ENCODE measurements at regions not wholly inside any gene's neighbourhood (a gene's known extent, or its start where the extent isn't known, plus 50 kb on each side); places are given as distances from the start of the nearest gene placed in this dataset.
"Not testable (repeated sequence)": the region's sequence is repeated elsewhere in the genome, so short reads cannot be mapped to it uniquely, and the experiment has no call there.

GRCh38 chr5:57072218-57072892 is 101.5 kb upstream of the GPBP1 start:
- no peak for ATAC-seq
- no peak for DNase-seq
- Histone ChIP-seq H3K4me1 (no peaks in the 10 kb centered on the region), H3K27ac (no peak overlapping the region), H3K9me3 (peaks cover 0 to 18% (median 0%) of the 10 kb centered on the region in 11 donors), H3K27me3 (peaks cover 0 to 5% (median 0%) of the 10 kb centered on the region in 7 donors), H3K36me3 (no peaks in the 10 kb centered on the region), H3K4me3 (no peak overlapping the region)
- WGBS, 2 donors: 46 to 56% methylated on average over 3 of the region's 3 CpGs
- intact Hi-C loops (cut with DNase I): no loop called here
- TF ChIP-seq CTCF (IDR thresholded peaks at IDR 0.05): no peak

GRCh38 chr5:57082441-57083067 is 91.3 kb upstream of the GPBP1 start:
- WGBS, 2 donors: 86 to 88% methylated on average over 7 of the region's 7 CpGs
- no peaks in the 10 kb centered on the region for H3K4me1 ChIP-seq
- H3K36me3 ChIP-seq: no peaks in the 10 kb centered on the region
- peaks cover 0 to under 1% (median 0%) of the 10 kb centered on the region in 11 donors for H3K9me3 ChIP-seq
- TF ChIP-seq CTCF (IDR thresholded peaks at IDR 0.05): peak in 4 of 9 donors; percentile 17 to 27 (median 22)
- peaks cover 0 to 19% (median 0%) of the 10 kb centered on the region in 7 donors for H3K27me3 ChIP-seq
- DNase-seq (no peak), ATAC-seq (no peak)
- intact Hi-C loops (cut with DNase I): no loop called here
- no peak overlapping the region for H3K27ac ChIP-seq
- no peak overlapping the region for H3K4me3 ChIP-seq

- WGBS, 2 donors: 86% methylated on average over 3 of the region's 3 CpGs
- intact Hi-C loops (cut with DNase I): no loop called here
- Histone ChIP-seq H3K27me3 (peaks cover 0 to 19% (median 0%) of the 10 kb centered on the region in 7 donors), H3K27ac (no peak overlapping the region), H3K4me3 (no peak overlapping the region), H3K36me3 (no peaks in the 10 kb centered on the region), H3K4me1 (no peaks in the 10 kb centered on the region), H3K9me3 (peaks cover 0 to 5% (median 0%) of the 10 kb centered on the region in 11 donors)
- TF ChIP-seq CTCF (IDR thresholded peaks at IDR 0.05): no peak
- no peak for DNase-seq
- ATAC-seq: no peak
These were observed 88.4 kb upstream of the GPBP1 start for GRCh38 chr5:57085306-57086081.

GRCh38 chr5:57087947-57088346 is 85.9 kb upstream of the GPBP1 start:
- peaks cover 0 to 11% (median 0%) of the 10 kb centered on the region in 7 donors for H3K27me3 ChIP-seq
- H3K4me1 ChIP-seq; ATAC-seq; H3K36me3 ChIP-seq; H3K27ac ChIP-seq; intact Hi-C loops (cut with DNase I); H3K4me3 ChIP-seq; H3K9me3 ChIP-seq; DNase-seq: not testable (repeated sequence)
- WGBS, 2 donors: 93 to 100% methylated on average over 1 of the region's 1 CpG

Measured in heart right ventricle (tissue), 16 donors.